ENCODE measurements at regions not wholly inside any gene's neighbourhood (a gene's known extent, or its start where the extent isn't known, plus 50 kb on each side); places are given as distances from the start of the nearest gene placed in this dataset.
A peak's percentile ranks its signal among the peaks of the same experiment; 100 is the strongest.

- no peak for DNase-seq
Measured at GRCh38 chr12:125944446-125944845, 879.2 kb downstream of the AACS start.

GRCh38 chr12:125949471-125949870 lies 884.2 kb downstream of the AACS start:
- DNase-seq, result no peak

- DNase-seq, result no peak
Measured at GRCh38 chr12:125954362-125954761, 889.1 kb downstream of the AACS start.

GRCh38 chr12:125956186-125956585 lies 891.0 kb downstream of the AACS start:
- DNase-seq, result no peak

GRCh38 chr12:125966641-125967040 lies 901.4 kb downstream of the AACS start:
- DNase-seq, result no peak

- no peak for DNase-seq
Measured at GRCh38 chr12:125968413-125968812, 903.2 kb downstream of the AACS start.

- no peak for DNase-seq
Measured at GRCh38 chr12:125971981-125972380, 906.7 kb downstream of the AACS start.

- no peak for DNase-seq
Measured at GRCh38 chr12:125978286-125978685, 913.1 kb downstream of the AACS start.

GRCh38 chr12:125981610-125982253 lies 916.5 kb downstream of the AACS start:
- DNase-seq, result no peak

- DNase-seq, result peak in 1 of 2 donors; percentile 11
Measured at GRCh38 chr12:125983094-125983783, 918.0 kb downstream of the AACS start.

GRCh38 chr12:125983784-125984500 lies 918.7 kb downstream of the AACS start:
- DNase-seq, result no peak

- no peak for DNase-seq
Measured at GRCh38 chr12:125988545-125988944, 923.3 kb downstream of the AACS start.

- DNase-seq, result no peak
Measured at GRCh38 chr12:125989696-125990095, 924.5 kb downstream of the AACS start.

- DNase-seq, result no peak
Measured at GRCh38 chr12:125996443-125996842, 931.2 kb downstream of the AACS start.

- no peak for DNase-seq
Measured at GRCh38 chr12:125999628-126000027, 934.4 kb downstream of the AACS start.

- no peak for DNase-seq
Measured at GRCh38 chr12:126019385-126019784, 954.1 kb downstream of the AACS start.

- DNase-seq, result no peak
Measured at GRCh38 chr12:126021675-126022074, 956.4 kb downstream of the AACS start.

GRCh38 chr12:126027825-126028224 lies 962.6 kb downstream of the AACS start:
- DNase-seq, result no peak

- DNase-seq, result no peak
Measured at GRCh38 chr12:126030573-126030972, 965.3 kb downstream of the AACS start.

- DNase-seq, result no peak
Measured at GRCh38 chr12:126033751-126034150, 968.5 kb downstream of the AACS start.

- DNase-seq, result no peak
Measured at GRCh38 chr12:126036348-126036747, 971.1 kb downstream of the AACS start.

GRCh38 chr12:126038434-126038833 lies 973.2 kb downstream of the AACS start:
- no peak for DNase-seq

GRCh38 chr12:126040307-126040706 lies 975.1 kb downstream of the AACS start:
- no peak for DNase-seq

GRCh38 chr12:126042286-126042685 lies 977.1 kb downstream of the AACS start:
- DNase-seq, result no peak

All from CD4-positive, alpha-beta T cell treated with Interleukin-4 for 1 hour (primary cell).